Astrocyte (in vitro differentiated cells and primary cell): ENCODE measurements at regions not wholly inside any gene's neighbourhood (a gene's known extent, or its start where the extent isn't known, plus 50 kb on each side); places are given as distances from the start of the nearest gene placed in this dataset.

Experiments used
- DNase-seq: peaks from one replicate; pipeline ENCODE4 v3.0.0-alpha.2; 2010; ENCODE audit warnings: low read depth
- FAIRE-seq: peaks from 2 replicates; lab custom pipeline; 2011; peaks lifted over from hg19 to GRCh38; lab: Jason Lieb, UNC
- H2AFZ ChIP-seq: 2 replicates; pipeline ENCODE4 v1.6.0; 2012; ENCODE audit warnings: low read depth, low read length, inconsistent platforms
- H3K27ac ChIP-seq: 2 replicates; pipeline ENCODE4 v1.5.1; 2011; ENCODE audit warnings: low read depth, low read length, inconsistent platforms
- H3K27me3 ChIP-seq: 2 replicates; pipeline ENCODE4 v1.6.0; 2011; ENCODE audit warnings: low read length, inconsistent platforms; ENCODE audit not compliant: insufficient read depth
- H3K36me3 ChIP-seq: 2 replicates; pipeline ENCODE4 v1.5.1; 2011; ENCODE audit warnings: low read length, inconsistent platforms; ENCODE audit not compliant: insufficient read depth
- H3K4me1 ChIP-seq: 2 replicates; pipeline ENCODE4 v1.5.1; 2011; ENCODE audit warnings: low read length, inconsistent platforms; ENCODE audit not compliant: insufficient read depth
- H3K4me2 ChIP-seq: 2 replicates; pipeline ENCODE4 v1.6.0; 2012; ENCODE audit warnings: low read length, inconsistent platforms
- H3K4me3 ChIP-seq: 2 replicates; pipeline ENCODE4 v1.5.1; 2011; ENCODE audit warnings: low read depth, mild to moderate bottlenecking, low read length, inconsistent platforms; ENCODE audit not compliant: insufficient read depth
- H3K79me2 ChIP-seq: 2 replicates; pipeline ENCODE4 v1.6.0; 2012; ENCODE audit warnings: mild to moderate bottlenecking, low read length, inconsistent platforms; ENCODE audit not compliant: insufficient read depth
- H3K9ac ChIP-seq: 2 replicates; pipeline ENCODE4 v1.6.0; 2012; ENCODE audit warnings: mild to moderate bottlenecking, low read length, inconsistent platforms
- H3K9me3 ChIP-seq: 2 replicates; pipeline ENCODE4 v1.5.1; 2012; ENCODE audit warnings: low read depth, mild to moderate bottlenecking, low read length, inconsistent platforms; ENCODE audit not compliant: insufficient read depth
- H4K20me1 ChIP-seq: 2 replicates; pipeline ENCODE4 v1.6.0; 2012; ENCODE audit warnings: low read length, inconsistent platforms; ENCODE audit not compliant: insufficient read depth
- H3K27ac Mint-ChIP-seq: one replicate; pipeline ENCODE4 v1.8.0; 2021; ENCODE audit warnings: mild to moderate bottlenecking, mixed read lengths; ENCODE audit not compliant: unreplicated experiment
- H3K27me3 Mint-ChIP-seq: one replicate; pipeline ENCODE4 v1.8.0; 2021; ENCODE audit warnings: low read depth, mixed read lengths; ENCODE audit not compliant: unreplicated experiment
- H3K36me3 Mint-ChIP-seq: one replicate; pipeline ENCODE4 v1.8.0; 2021; ENCODE audit warnings: low read depth, mixed read lengths; ENCODE audit not compliant: unreplicated experiment
- H3K4me1 Mint-ChIP-seq: one replicate; pipeline ENCODE4 v1.8.0; 2021; ENCODE audit warnings: low read depth, mixed read lengths; ENCODE audit not compliant: unreplicated experiment
- H3K4me3 Mint-ChIP-seq: one replicate; pipeline ENCODE4 v1.8.0; 2021; ENCODE audit warnings: mild to moderate bottlenecking, moderate library complexity, mixed read lengths; ENCODE audit not compliant: unreplicated experiment
- H3K9me3 Mint-ChIP-seq: one replicate; pipeline ENCODE4 v1.8.0; 2021; ENCODE audit warnings: mild to moderate bottlenecking, mixed read lengths; ENCODE audit not compliant: unreplicated experiment
- CTCF ChIP-seq: IDR thresholded peaks from 2 replicates; pipeline ENCODE4 v1.5.1; 2011; ENCODE audit warnings: low read depth, mild to moderate bottlenecking, inconsistent platforms, low read length, moderate library complexity; ENCODE audit not compliant: insufficient read depth
- EZH2 ChIP-seq: IDR thresholded peaks from 2 replicates; pipeline ENCODE4 v1.6.1; 2012; ENCODE audit warnings: mild to moderate bottlenecking, low read length, inconsistent platforms; ENCODE audit not compliant: insufficient read depth

GRCh38 chr2:128376241-128377041, 57.8 kb upstream of the HS6ST1 start:
- TF ChIP-seq EZH2 = no peak
- no peak for TF ChIP-seq CTCF
- no peaks in the 10 kb centered on the region for H3K36me3 ChIP-seq
- peaks cover 19% of the 10 kb centered on the region for H3K27me3 Mint-ChIP-seq
- H3K27ac Mint-ChIP-seq = no peak overlapping the region
- no peaks in the 10 kb centered on the region for H3K79me2 ChIP-seq
- peaks cover 3% of the 10 kb centered on the region for H3K9me3 Mint-ChIP-seq
- FAIRE-seq (no peak), DNase-seq (no peak)
- H3K4me1 ChIP-seq = peaks cover 25% of the 10 kb centered on the region
- no peak overlapping the region for H3K9ac ChIP-seq
- no peaks in the 10 kb centered on the region for H3K27me3 ChIP-seq
- no peak overlapping the region for H3K4me2 ChIP-seq
- no peak overlapping the region for H3K4me3 ChIP-seq
- no peaks in the 10 kb centered on the region for H3K36me3 Mint-ChIP-seq
- H3K4me1 Mint-ChIP-seq = peaks cover 22% of the 10 kb centered on the region
- no peak overlapping the region for H2AFZ ChIP-seq
- no peaks in the 10 kb centered on the region for H3K9me3 ChIP-seq
- no peak overlapping the region for H3K27ac ChIP-seq
- H4K20me1 ChIP-seq = no peaks in the 10 kb centered on the region
- no peak overlapping the region for H3K4me3 Mint-ChIP-seq

GRCh38 chr2:128377071-128377910, 58.6 kb upstream of the HS6ST1 start:
- no peak overlapping the region for H3K27ac Mint-ChIP-seq
- Histone ChIP-seq H2AFZ (no peak overlapping the region), H3K4me1 (peaks cover 25% of the 10 kb centered on the region), H3K27ac (no peak overlapping the region), H3K4me2 (no peak overlapping the region), H3K36me3 (no peaks in the 10 kb centered on the region), H3K9ac (no peak overlapping the region), H3K79me2 (no peaks in the 10 kb centered on the region), H4K20me1 (no peaks in the 10 kb centered on the region), H3K27me3 (no peaks in the 10 kb centered on the region), H3K4me3 (no peak overlapping the region), H3K9me3 (no peaks in the 10 kb centered on the region)
- no peaks in the 10 kb centered on the region for H3K36me3 Mint-ChIP-seq
- FAIRE-seq (no peak), DNase-seq (no peak)
- H3K27me3 Mint-ChIP-seq = peaks cover 19% of the 10 kb centered on the region
- peaks cover 22% of the 10 kb centered on the region for H3K4me1 Mint-ChIP-seq
- TF ChIP-seq CTCF = no peak
- no peak for TF ChIP-seq EZH2
- peaks cover 3% of the 10 kb centered on the region for H3K9me3 Mint-ChIP-seq
- H3K4me3 Mint-ChIP-seq = no peak overlapping the region
